Activated CD4-positive, alpha-beta T cell treated with anti-CD3 and anti-CD28 coated beads, Interleukin-2, amount 50 U/mL, for 16 hours (primary cell): ENCODE measurements at regions not wholly inside any gene's neighbourhood (a gene's known extent, or its start where the extent isn't known, plus 50 kb on each side); places are given as distances from the start of the nearest gene placed in this dataset.

Experiments
- DNase-seq: peaks from one replicate; pipeline ENCODE4 v3.0.0-alpha.2; 2020

DNA sequence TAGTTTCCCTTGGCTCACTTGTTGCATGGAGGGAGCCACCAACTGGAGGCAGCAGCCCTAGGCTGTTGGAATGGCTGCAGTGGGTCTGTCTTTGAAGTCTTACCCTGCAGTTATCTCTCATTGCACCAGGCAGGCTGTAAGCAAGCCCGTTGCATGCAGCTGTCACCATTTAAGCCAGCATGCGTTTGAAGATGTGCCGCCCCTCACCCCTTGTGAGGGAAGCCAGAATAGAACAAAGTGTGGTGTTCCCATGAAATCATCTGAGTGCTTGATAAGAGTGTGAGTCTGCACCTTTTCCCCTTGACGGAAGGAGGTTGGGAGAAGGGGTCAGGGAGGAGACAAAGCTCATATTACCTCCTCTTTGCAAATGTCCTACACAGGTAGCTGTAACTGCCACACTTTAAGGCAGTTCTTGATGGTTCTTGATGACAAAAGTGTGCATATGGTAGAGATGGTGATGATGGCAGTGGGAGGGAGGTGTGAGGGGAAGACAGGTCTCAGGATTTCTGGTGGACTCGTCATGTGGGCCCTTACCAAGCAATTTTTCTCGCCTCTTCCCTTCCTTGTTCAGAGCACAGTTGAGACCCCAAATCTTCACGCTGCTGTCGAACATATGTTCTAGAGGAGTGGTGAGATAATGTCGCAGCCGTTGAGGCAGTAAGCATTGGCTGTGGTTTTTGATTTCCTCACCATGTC is 191.4 kb upstream of the LEF1 start:
- DNase-seq: no peak

DNA sequence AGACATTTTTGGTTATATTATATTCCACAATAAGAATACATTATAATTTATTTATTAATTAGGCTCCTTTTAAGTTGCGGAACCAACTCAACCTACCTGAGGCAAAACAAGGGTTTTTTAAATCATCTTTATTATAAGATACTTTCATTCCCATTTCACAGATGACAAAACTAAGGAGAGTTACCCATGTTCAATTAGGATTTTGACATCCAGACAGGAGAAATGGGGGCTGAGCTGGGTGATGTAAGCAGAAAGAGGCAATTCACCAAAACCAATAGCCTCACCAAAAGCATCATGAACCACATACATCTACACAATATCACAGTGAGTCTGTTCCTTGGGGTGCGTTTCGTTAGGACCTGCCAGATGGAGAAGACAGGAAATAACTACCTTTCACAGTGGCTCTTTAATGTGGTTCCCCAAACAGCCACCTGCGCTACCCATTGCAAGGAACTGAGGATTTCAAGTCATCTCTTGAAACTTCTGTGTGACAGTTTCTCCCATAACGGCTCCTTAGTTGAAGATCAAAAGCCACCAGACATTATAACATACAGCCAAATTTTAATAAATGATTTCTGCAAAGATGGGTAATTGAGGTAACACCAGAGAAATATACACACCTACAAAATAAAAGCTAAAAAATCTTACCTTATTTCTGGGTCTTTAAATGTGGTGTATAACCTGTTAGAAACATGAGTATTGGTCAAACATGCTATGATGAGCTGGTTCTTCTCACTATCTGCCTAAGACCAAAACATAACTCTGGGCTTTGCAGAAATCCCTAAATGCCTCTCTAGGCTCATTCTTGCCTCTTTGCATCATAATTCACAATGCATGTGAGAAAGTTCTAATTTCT is 190.6 kb upstream of the LEF1 start:
- DNase-seq: peak; percentile 73

DNA sequence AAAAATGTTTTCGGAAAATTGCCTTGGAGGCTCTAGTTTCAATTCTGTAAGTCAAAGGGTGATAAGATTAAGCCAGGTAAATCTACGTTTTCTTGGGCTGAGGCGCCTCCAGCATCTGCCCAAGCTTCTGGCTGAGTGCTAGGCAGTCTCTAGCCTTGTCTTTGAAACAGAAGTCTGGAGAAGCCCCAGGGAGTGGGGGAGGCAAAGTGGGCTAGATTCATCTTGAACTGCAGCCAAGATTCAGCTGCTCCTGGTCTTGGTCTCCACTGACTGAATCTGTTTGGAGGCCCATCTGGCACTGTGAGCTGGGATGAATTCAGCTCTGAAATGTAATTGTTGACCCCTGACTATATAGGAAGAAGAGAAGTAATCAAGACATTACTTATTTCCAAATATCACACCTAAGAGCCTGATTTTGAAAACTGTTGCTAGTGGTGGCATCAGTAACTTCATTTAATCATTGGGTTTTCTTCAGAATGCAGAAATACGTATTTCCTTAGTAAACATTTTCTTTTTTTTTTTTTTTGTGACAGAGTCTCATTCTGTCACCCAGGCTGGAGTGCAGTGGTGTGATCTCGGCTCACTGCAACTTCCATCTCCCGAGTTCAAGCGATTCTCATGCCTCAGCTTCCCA is 187.3 kb upstream of the LEF1 start:
- DNase-seq: no peak

DNA sequence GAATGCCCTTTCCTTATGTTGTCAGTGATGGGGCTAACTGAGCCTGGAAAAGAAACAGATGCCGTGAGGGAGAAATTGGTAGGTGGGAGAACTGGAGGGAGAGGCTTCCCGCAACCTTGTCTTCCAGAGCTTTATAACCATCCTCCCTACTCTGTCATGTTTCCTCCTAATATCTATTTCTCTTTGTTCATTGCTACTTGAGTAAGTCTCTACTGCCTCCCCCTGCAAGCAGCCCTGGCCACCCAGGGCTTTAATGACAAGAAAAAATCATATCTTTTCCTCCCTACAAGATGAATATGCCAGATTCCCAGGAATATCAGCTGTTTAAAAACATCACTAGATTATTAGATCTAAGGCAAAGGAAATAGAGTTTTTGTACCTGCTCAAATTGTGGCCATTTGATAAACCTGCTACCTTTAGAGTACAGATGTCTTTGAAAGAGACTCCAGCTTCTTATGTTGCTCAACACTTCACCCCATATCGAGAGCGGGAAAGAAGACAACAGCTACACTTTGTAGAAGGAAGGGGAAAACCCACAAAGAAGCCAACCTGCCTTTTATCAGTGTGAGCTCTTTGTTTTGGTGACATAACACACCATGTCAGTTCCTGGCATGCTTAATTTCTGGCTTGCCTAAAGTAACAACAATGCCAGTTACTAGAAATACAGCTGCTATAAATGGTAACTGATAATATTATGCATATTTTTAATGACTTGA is 186.6 kb upstream of the LEF1 start:
- peak; percentile 48 for DNase-seq

DNA sequence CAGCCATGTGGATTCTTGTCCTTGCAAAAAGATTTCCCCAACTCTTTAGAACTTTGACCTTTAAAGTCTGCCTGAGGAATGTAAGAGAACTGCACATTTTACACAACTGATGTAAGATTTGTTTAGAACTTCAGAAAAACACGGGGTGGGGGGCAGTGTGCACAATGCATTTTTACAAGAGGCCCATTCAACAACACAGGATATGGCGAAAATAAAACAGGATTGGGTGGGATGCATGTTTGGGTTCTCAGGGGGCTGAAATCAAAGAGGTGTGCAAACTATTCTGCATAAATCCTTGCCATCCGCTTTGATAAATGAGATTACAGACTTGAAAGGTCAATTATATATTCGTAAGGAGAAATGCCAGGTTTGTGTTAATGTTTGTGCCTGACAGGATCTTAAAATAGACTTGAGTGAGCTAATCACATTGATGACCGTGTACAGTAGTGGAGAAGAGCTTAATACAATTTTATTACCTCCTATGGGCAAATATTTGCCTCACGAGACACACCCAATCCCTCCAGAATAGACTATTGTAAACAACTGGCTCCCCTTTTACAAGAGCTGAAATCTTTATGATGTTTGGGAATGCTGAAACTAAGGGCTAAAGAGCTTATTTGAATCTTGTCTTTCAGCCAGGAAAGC is 184.1 kb upstream of the LEF1 start:
- DNase-seq: no peak

DNA sequence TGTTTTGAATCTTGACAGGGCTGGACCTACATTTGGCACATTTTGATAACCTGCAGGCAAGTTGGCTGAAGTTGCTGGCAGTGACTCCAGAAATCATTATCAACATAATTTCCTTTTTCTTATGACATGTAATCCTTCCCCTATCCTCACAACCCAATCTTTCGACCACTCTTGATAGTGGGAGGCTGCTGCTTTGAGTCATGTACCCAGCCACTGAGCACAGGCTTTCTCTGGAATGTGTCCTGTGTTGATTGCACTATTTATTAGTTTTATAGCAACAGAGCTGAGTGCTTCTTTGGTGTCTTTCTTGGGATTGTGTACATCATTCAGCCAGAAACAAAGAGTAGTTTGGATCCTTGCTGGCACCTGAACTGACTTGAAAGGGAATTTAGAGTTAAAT is 183.1 kb upstream of the LEF1 start:
- no peak for DNase-seq

DNA sequence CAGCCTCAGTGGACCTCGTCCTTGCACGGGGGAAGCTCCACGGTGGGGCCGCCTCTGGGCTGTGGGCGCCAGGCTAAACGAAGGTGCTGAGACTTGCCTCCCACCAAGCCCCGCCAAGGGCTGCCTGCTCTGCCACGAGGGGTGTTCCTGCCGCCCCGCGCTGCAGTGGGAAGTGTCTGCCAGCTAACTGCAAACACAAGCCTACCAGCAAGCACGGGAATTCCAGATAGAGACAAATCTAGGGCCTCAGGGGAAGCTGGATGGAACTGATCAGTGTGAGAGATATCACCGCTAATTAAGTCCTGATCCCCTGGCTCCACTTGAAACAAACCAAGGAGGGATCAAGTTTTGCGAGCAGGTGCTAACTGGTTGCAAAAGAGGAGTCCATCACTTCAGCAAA is 181.6 kb upstream of the LEF1 start:
- DNase-seq: no peak

DNA sequence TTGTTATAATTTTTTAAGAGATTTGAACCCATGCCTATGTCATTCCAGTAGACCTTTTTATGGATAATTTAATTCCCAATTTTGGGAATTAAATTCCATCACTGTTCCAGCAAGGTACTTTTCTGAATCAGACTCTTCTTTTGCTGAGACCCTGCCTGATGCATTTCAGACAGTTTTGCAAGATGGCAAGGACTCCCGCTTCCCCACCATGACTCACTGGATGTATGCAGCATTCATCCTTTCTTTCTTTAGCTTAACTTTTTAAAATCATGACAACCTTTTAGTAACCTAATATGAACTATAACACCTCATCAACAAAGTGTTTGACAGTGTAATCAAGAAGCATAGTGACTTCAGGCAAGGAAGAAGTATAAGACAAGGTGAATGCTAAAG is 178.1 kb upstream of the LEF1 start:
- no peak for DNase-seq

DNA sequence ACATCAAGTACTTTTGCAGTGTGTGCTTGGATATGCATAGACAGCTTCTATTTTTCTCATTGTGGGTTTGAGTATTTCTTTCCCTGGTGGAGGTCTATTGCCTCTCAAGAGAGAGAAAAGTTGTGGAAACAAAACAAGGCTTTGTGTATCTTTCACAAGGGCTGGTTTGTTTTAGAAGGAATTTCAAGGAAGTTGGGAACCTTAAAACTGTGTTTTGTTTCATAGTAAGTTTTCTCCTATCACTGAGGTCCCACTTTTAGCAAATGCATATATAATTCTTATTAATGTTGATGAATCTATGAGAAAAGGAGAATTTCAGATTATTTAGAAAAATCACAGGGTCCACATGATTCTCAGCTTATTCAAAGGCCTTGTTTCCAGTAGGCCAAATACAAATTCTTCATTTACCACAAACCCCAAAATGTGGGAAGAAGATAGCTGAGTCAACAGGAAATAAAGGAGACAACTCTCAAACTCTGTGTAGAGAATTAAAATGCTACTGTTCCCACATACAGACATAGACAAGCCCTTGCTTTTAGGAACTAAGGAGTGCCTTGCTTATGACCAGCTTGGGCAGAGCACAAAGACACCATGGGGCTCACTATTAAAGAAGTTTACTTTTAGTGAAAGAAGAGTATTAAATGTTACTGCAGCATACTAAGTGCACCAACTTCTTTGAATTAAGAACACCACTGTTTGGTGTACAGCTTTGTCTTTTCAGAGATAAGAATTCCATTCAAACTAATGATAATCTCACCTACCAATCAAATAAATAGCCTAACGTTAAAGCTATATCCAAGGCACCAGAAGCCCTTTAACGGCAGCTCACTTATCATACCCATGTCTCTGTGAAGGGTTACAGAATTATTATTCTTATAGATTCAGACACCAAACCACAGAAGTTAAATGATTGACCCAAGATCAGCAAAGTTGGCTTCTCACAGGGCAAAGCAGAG is 177.4 kb upstream of the LEF1 start:
- no peak for DNase-seq

DNA sequence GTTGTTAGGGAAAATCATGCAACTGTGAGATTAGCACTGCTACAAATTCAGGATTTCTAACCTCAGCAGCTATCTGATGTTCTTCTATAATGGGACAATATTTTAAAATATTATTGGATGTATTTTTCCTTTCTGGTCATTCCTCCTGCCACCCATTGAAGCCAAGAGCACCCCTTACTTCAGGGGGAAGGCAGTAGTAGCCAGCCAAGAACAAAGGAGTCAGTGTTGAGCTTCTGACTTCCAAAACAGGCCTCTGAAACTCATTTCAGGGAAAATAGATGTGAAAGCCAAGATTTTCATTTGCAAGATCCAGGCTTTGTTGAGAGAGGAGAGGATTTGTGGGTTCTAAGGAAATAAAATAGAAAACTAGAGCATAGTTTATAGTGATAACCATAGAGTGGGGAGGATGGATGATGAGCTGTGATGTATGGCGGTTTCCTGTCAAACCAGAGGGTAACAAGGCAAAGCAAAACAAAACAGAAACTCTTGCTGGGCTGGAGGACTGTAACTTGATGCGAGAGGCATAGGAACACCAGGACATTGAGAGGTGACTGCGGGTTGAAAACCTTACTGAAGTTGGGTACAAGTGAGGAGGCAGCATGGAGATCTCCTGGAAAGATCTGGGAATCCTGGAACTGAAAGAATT is 173.7 kb upstream of the LEF1 start:
- DNase-seq: peak; percentile 15

DNA sequence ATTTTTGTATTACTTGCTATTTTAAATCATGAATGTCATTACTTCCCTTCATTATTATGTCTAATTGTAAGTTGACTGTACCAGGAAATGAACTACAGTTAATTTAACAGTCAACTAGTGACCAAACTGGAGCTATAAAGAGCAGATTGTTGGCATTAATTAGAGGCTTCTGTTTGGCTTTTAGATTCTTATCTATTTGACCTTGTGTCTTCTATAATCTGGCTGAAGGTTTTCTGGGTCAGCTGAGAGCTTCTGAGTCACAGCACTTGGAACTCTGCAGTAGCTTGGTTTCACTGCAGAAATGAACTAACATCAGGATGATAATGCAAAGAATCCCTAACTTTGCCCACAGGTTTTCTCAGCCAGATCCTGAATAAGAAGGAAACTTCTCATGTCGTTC is 169.2 kb upstream of the LEF1 start:
- no peak for DNase-seq

DNA sequence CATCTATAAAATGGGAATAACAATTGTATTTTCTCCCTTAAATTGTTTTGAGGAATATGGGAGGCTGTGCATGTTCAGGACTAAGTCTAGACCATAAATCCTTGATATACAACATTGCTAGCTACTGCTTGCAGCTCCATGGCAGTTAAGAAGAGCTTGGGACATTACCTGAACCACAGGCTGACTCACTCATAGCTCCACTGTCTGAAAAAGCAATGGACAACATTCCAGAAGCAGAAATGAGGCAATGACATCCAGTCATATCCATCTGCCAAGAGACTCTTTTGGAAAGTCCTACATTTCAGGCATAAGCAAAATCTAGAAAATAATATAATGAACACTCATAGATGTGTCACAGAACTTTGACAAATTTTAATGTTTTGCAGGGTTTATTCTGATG is 167.3 kb upstream of the LEF1 start:
- DNase-seq: no peak

DNA sequence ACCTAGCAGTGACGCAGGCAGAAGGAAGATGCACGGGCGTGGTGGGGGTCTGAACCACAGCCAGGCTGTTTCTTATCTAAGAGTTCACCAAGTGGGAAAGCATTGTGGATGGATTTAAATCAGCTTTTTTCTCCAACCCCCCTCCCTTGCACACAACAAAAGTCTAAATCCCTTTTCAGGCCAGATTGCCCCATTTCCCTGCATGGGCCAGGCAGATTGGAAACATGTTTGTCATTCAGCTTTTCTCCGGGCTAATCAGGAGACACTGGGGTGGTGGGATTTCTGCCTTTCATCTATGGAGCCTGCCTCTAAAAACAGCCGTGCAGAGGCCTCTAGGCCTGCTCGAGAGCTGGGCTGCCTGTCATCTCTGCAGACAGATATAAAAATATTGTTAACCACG is 166.3 kb upstream of the LEF1 start:
- no peak for DNase-seq

DNA sequence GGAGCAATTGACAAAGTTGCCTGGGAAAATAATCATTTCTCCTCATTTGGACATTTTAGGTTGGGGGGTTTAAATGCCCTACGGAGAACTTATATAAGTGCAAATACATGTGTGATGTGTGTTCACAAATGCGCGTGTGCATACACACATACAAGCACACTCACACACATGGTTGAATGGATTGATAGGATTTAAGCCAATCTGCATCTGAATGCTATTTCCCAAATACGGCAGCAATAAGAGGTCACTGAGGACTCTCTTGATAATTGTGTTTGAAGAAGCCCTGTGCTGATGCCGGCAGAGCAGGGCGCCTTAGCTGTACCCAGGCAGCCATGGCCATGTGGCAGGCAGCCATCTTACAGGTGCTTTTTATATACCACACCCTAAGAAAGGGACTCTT is 165.3 kb upstream of the LEF1 start:
- no peak for DNase-seq

DNA sequence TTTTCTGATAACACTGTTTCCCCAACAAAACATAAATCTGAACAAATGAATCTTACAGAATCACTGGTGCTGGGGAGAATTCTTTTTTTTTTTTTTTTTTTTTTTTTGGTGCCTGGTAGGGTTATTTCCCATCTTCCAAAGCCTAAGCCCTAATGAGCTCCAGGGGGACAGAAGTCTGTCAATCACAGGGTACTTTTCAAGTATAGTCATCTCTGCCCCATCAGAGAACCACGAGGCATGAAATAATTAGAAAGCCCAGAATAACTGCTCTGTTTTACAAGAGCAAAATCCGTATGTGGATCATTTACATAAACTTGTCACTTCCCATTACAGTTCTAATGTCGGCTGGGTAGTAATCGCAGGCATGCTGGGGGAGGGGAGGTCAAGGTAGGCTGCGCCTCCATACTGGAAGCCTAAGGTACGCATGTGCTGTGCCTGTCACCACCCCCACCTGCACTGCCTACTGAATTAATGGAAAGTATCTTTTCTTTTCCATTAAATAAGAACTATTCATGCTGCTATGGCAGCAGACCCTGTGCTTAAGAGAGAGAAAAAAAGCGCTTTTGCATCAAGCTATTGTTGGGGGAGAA is 164.7 kb upstream of the LEF1 start:
- DNase-seq: no peak

DNA sequence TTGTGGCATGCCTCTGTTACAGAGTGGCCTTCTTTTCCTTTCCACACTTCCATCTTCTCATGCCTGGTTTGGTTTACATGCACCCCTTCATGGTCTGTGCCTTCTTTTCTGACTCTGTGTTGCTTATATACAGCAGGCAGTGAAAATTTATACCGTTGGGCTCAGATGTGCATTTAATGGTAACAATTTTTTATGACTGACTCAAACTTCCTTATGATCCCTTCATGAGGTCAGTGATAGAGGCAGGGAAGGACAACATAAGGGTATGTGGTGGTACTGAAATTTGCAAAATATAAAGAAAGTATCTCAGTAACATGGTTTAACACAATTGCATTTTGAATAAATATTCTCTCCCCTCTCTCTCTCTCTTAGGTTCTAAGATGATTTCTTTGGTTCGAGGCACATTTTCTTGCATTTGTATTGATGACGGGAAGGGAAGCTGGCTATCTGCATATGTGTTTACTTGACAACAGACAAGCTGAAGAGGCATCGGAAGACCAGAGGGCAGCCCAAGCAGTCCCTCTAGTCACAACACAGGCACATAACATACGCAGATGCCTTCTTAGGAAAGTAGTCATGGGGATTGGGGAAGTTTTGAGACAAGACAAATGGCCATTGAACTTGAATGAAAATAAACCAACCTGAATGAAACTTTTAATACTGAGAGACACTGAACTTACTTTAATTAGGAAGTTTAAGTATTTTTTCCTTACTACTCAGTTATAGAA is 163.3 kb upstream of the LEF1 start:
- DNase-seq: no peak

DNA sequence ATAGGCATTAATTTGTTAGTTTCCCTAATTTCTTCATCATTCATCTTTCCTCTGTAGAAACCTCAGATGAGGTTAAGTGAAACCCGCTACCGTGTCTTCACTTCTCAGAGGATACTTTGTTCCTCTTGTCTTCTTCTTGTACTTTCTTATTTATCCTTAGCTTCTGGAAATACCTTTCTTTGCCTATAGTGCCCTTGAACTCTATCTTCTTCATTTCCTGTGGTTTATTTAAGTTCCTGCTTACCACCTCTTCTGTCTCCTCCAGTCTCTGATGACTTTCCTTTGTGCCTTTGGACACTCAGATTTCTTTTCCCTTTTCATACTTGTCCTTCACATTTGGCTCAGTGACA is 159.6 kb upstream of the LEF1 start:
- no peak for DNase-seq

DNA sequence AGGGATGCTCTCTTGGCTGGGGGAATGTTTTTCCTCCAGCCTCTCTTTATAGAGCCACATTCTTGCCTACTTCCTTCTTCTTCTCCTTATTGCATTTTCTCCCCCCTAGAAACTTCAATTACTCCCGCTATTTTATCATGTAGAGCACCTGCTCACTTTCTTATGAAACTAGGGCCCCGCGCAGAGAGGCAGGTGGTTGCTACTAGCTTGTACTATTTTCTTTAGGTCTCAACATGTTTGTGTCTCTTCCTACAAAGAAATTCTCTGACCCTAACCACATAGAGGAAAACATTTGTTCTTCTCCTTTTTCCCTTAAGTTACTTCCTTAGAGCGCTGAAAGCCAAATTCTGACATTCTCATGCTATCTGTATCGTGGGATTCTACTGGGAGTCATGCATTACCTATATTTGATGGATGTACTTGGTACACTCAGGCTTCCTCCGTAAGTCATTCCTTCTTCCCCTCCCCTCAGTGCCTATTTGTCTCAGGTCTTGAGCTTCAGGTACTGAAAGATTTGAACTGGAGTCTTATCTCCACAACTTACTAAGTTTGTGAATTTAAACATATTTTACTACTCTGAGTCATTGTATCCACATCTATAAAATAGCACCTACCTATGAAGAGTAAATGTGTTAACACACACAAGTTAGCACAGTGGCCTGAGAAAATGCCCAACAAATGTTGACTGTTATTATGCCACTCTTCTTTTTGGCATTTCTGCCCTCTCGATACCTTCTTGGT is 159.1 kb upstream of the LEF1 start:
- DNase-seq: no peak

DNA sequence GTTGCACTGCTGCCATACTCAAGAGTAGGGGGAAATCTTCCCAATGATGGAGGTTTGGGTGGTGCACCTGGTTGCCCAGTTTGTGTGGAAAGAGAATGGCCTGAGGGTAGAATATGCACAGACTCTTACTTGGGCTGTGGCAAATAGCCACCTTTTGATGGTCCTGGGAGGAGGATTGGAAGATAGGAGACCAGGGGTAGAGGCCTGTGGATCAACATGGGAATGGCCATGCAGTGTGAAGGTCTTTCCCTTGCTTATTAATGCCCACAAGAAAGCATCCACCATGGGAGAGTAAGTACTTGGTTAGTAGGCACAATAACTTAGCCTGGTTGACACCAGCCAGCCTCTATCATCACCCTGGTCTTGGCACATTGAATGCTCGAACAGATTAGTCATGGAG is 156.8 kb upstream of the LEF1 start:
- no peak for DNase-seq
